HG02938 (cell line): ENCODE measurements at regions not wholly inside any gene's neighbourhood (a gene's known extent, or its start where the extent isn't known, plus 50 kb on each side); places are given as distances from the start of the nearest gene placed in this dataset.

Experiments used
- ATAC-seq: cut with Tn5 transposase; IDR thresholded peaks from one replicate; pipeline ENCODE4 v1.9.1; 2021; ENCODE audit warnings: mild to moderate bottlenecking, moderate library complexity; ENCODE audit not compliant: unreplicated experiment

DNA sequence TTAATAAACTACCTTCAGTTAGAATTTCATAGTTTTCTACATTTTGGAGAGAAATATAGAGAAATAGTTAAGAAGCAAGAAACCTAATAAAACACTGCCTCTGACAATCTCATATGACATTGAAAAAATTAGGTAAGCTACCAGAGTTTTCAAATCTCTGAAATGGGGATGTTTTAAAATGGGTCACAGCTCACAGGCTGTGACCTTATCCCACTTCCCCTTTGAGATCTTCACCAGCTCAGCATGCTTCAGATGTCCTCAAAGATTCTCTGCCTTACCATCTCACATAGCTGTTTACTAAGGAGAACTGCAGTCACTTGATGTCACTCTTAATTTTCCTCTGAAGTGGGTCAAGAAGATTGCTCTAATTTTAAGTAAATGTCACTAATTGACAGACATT, 717.8 kb downstream of the JRKL start:
- ATAC-seq: no peak

DNA sequence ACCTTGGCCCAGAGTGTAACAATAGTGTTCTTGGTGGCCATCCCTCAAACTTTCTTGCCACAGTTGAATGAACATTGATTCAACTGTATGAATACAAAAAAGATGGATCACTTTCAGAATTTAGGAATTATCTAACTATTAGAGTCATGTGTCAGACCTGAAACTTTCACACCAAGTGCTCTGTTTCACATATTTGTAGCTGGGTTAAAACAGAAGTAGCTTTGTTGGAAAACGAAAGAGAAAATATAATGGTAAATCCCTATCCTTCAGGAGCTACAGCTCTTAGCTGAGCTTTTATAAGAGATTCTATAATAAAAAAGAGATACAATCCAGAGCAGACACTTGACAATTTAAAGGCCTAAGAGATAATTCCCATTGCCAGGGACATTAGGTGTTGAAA, 719.3 kb downstream of the JRKL start:
- no peak for ATAC-seq

DNA sequence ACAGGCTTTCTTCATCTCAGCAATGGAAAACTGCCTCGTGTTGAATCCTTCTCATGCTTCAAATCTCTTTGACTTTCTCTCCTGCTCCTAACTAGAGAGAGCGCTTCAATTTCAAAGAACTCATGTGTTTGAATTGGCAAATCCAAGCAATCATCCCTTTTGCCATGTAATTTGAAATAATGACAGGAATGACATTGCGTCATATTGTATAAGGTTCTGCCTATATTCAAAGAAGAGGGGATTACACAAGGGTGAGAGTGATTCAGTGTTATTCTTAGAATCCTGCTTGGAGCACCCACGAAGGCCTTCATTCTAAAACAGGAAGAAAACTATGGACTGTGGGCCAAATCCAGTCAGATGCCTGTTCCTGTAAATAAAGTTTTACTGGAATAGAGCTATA, 720.6 kb downstream of the JRKL start:
- no peak for ATAC-seq

DNA sequence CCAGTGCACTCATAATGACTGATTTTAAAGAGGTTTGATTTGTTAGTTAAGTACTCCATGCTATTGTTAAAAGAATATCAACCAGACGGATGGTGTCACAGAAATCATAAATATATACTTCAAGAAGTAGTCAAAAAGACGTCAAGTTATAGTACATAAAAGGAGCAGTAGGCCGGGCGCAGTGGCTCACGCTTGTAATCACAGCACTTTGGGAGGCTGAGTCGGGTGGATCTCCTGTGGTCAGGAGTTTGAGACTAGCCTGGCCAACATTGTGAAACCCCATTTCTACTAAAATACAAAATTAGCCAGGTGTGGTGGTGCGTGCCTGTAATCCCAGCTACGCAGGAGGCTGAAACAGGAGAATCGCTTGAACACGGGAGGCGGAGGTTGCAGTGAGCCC, 721.7 kb downstream of the JRKL start:
- ATAC-seq: no peak

DNA sequence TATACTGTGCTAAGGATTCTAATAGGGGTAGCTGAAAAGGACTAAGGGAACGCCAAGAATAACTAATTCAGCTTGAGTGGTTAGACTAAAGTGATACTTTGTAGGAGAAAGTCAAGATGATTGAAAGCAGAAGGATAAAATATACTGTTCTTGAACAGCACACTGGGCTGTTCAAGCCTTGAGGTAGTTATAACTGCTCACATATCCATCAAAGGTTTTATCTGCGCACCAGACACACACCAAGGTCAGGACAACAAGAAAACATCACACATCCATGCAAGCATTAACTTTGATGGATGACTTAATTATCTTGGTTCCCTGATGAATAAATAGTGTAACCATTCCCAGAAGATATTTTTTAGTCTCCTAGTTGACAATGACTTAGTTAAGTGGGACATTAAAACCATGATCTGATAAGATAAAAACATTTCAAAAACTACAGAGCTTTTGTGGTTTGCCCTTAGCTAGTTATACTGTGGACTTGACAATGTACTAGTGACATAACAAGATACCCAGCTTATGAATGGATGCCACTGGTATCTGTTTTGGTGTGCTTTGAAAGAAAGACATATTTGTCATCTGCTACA, 728.9 kb downstream of the JRKL start:
- no peak for ATAC-seq

DNA sequence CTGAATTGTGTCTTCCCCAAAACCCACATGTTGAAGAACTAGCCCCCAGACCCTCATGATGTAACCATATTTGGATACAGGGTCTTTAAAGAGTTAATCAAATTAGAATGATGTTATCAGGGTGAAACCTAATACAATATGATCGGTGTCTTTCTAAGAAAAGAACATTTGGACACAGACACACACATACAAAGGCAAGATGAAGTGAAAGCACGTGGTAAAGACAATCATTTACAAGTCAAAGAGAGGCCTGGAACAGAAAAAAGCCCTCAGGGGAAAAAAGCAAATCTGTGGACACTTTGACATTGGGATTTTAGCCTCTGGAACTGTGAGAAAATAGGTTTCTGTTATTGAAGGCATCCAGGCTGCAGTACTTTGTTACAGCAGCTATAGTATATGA, 733.4 kb downstream of the JRKL start:
- ATAC-seq: no peak

DNA sequence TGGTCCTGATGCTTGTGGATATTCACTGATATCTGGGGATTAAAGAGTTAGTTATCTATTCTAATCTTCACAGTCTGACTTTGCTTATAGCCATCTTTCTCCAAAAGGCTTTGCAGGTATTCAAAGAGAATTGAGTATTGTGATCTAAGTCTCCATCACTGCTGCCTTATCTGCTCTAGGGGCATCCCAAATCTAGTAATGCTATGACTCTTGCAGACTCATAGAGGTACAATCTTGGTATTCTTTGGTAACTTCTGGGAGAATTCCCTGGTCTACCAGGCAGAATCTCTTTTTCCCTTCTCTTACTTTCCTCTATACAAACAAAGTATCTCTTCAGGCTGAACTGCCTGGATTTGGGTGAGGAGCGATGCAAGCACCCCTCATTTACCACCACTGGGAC, 746.3 kb downstream of the JRKL start:
- ATAC-seq: no peak

DNA sequence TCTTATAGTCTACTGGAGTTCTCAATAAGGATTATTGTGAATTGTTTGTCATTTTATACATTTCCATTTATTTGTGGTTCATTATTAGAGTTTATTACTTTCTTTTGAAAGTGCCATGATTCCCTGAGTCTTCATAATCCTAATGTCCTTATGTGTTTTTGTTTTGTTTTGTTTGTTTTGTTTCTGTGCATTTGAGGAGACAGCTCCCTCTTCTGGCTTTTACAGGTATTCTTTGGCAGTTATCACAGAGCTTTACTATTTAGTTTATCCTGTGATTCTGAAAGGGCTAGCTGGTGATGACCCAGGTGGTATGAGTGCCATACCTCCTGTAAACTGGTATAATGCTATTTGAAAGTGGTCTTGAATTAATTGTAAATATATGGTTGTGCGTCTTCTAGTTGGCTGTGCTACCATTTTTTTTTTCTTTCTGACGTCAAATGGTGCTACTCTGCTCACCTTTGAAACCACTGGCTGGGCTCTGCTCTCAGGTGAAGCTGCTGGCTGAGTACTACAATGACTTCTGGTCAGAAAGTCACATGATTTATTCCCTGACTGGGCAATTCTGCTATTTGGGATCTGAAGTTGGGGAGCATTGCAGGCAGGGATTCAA, 751.2 kb downstream of the JRKL start:
- ATAC-seq: no peak

DNA sequence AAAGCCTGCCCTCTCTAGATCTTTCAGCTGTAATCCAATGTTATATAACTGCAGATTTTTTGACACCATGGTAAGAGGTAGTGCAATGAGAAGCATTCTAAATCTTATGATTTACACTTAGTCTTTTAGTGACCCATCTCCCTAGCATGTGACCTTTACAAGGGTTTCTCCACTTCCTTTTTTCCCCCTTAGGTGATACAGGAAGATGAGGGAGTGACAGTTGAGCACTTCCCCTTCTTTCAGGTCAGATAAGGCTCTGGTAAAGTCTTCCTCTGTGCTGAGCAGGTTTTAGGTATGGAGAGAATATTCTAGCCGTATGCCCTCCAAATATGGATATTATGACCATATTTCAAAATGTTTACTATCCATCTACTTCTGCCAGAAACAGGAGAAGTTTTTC, 753.6 kb downstream of the JRKL start:
- ATAC-seq: no peak

DNA sequence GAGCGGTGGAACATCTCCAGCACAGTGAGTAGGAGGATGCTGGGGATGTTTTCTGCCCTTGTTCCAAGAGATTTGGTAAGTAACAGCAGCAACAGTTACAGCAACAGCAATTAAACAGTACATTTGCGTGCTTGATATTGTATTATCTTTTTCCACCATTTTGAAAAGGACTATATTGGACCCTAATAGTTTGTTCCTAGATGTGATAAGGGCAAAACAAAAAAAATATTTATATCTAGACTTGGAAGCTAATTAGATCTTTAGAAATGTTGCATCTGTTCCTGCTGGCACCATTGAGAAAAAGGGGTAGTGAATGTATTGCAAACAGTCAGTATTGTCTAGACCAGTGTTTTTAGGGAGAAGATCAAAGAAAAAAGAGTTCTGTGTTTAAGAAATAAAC, 759.9 kb downstream of the JRKL start:
- ATAC-seq: no peak

DNA sequence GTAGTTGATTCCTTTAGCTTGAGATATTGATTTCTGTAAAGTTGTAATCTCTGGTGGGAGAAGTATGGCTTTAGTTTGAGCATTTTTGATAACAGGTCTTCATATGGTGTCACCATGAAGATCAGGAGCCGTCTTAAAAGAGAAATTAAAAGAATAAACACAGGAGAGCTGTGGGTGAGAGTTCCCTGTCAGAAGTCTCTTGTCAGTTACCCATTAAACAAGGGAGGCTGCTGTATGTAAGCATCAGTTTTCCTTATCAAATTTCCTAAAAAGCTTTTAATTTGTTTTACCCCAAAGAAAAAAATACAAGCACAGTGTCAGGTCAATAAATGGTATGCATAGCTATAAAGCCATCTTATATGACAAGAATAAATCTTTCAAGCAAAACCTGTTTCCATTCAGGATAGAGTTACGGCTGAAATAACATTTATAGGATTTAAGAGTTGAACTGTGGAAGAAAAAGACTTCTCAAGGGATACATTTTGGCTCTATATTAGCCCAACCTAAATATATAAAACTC, 767.5 kb downstream of the JRKL start:
- no peak for ATAC-seq

DNA sequence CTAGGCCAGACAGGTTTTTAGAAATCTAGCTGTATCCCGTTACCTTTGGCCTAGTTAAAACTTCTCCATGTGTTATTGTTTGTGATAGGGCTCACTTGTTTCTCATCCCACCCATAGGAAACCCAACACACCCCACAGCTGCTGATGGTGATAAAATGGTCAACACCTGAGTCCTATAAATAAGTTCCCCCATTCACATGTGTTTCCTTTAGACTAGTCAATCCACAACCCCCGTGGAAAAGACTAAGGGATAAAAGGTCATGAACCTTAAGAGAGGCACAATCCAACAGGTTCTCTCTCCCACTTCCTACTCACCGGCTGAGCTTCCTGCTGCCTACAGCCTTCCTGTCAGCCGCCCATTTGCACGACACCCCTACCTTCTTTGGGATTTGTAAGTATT, 768.4 kb downstream of the JRKL start:
- no peak for ATAC-seq

DNA sequence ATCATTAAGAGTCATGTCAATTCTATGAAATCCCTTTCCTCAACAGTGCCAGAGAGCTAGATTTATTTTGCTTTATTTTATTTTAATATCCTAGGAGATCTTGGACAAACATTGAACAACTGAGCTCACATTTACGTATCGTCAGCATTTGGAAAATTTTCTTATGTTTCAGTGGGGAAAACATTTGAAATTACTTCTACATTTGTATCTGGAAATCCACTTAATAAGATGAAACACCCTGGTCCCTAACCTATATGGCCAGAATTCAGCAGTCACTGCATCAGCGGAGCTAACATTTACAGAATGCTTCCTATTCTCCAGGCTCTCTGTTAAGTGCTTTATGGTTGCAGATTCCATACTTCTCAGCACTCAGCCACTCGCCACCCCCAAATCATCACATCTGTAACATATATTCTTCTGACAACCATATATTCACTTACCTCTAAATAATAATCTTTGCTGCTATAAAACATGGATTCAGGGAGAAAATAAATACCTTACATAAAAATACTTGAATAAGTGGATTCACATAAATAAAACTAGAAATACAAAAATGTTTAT, 773.9 kb downstream of the JRKL start:
- ATAC-seq: no peak

DNA sequence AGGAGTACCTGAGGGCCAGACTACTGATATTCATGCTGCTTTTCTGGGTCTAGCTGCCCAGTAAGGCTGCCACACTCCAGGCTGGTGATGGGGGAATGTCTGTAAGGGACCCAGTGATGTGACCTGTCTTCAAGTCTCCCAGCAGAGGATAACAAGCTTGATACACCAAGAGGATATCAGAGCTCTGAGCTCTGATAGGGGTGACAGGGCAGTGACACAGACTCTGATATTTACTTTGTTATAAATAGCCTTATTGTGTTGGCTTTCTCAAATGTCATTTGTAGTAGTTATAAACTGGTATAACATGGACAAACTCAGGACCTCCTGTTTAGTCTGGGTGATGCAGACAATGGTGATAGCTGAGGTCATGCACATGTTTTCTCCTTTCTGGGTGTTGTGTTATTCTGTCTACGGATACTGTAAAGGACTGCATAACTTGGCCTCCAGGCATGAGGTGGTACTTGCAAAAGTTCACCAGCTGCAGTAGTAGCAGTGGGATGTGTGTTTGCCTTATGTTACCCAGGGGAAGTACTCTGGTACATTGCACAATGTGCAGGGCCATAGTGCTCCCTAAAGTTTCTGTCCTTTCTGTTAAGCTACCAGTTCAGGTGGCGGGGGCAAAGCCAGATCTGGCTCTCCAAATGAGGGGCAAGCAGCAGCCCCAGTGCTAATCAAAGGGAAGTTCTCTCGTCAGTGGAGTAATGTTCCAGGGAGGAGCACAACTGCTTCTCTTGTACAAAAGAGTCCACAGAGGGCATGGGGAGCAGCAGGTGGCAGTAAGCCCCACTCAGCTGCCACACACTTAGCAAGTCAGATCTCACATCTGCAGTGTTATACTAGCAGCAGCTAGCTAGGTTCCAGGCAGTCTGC, 812.2 kb downstream of the JRKL start:
- ATAC-seq: no peak

DNA sequence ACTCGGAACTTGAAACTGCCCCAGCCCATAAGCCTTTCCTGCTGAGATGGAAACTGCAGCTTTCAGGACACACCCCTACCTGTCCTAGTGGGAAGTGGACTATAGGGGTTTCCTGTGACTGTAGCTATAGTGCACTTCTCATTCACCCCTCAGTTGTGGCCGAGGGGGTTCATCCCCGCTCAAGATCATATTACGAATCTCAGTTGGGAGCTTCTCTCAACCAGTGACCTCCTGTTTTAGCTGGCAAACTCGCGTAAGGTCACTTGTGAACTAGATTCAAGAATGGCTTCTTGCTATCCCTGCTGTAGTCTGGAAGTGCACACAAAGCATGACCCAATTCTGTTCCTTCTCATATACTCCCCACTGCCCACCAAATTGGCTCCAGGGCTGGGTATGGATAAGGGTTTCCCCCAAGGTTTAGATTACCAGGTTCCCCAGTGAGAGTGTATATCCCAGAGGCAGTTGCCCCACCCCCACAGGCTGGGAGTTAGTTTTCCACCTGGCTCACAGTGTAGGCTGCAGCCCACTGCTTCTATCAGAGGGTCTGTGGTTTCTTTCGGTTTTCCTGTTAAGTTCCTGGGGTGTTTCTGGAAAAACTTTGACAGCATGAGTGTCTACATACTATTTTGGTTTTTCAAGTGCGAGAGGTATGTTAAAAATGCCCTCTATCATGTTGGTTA, 812.9 kb downstream of the JRKL start:
- ATAC-seq: no peak

DNA sequence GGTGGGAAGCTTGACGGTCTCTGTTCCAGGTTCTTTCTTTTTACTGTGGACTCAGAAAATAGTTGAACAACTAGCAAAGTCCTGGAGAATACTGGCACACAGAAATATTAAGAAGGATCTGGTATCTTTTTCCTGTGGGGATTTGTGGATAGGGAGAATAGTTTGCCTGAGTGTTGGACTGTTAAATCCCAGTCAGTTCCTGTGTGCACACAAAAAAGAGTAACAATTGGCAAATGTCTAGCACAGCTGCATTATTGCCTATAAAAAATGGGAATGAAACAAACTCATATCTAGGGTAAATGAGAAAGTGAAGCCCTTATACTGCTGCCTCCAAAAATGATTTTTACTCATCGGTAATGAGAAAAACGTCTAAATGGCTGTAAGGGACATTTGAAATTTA, 828.2 kb downstream of the JRKL start:
- ATAC-seq: no peak

DNA sequence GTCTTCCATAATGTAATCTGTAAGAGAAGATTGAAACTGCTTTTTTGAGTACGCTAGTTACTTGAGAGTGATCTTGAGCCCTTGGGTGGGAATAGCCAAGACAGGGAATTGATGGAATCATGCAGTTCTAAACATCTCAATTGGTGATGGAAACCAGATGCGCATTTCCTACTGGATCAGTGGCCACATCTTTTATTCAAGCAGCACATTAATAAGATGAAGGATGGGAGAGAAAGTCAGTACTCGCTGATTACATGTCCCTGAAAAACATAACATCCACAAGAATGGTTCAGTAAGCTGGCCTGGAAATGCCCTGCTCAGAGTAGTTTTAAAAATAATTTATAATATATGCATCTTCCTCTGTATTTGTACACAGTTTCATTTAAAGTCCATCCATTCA, 833.8 kb downstream of the JRKL start:
- no peak for ATAC-seq

DNA sequence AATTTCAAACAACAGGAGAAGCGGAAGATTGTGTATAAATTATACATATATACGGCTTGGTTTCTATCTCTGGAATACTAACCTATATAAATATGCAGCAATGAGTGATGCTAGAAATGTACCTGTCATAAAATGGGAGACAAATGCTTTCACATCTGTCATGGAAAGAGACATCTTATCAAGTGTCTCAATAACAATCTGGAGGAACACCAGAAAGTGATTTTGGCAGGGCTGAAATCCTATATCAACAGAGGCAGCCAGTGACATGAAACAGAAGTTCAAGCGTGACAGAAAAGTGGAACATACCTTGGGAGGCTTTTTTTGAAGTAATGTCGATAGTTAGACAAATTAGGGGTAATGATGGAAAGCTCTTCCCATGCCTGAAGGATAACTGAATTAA, 834.6 kb downstream of the JRKL start:
- no peak for ATAC-seq

DNA sequence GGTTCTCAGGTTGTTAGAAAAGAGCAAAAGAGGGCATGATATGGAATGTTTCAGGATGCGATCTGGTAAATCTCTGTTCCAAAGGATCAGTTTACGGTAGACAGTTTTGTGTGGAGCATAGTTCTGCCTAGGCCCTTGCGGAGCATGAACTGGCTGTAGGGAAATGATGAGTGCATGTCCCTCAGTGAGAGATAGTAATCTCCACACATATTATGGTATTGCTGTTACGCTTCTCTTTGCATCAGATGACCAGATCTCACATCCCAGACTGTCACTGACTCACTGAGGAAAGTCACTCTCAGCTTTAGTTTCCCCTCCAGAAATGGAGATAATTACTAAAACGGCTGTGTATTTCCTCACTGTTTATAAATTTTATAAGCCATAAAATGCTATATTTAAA, 836.0 kb downstream of the JRKL start:
- no peak for ATAC-seq

DNA sequence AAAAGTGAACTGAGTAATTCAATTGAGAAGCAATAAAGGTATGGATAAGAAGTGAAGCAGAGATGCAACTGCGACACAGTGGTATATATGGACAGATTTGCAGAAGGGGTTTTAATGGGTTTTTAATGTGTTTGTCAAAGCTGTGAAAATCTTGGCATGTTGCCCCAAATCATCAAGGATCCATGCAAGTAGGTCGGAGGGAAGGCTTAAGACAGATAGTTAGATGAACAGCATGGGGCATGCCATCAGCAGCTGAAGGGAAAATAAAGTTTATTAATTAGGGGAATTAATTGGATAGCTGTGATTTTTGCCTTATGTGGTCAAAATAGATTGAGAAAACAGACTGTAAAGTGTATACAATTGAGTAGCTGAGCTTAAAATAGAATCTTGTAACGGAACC, 840.1 kb downstream of the JRKL start:
- no peak for ATAC-seq

DNA sequence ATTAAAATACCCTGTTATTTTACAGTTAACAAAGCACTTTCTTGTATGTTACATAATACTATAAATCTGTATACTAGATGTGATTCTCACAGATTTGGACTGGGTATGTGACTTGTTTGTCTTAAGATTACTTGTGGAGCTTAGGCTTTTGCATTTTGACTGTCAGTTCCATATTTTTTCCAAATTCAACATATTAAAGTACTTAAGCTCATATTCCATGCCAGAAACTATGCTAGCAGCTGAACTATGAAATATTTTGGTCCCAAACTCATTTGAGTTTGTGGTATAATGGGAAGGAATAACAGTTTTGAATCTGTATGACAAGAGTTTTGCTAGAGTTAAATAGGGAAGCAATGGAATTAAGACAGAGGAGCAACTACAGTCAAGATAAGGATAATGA, 841.4 kb downstream of the JRKL start:
- ATAC-seq: no peak
